ENCODE measurements at regions not wholly inside any gene's neighbourhood (a gene's known extent, or its start where the extent isn't known, plus 50 kb on each side); places are given as distances from the start of the nearest gene placed in this dataset.

- no peak overlapping the region for H3K4me2 ChIP-seq (ENCODE audit: insufficient read depth, low read length)
- ChIA-PET CTCF (interaction anchor here (1.0 kb wide), 1 partner anchor 26 kb away, joined by 5 read pairs; no protein-coding TSS in a partner anchor), POLR2A (no interaction called here)
- no peak for DNase-seq (ENCODE audit: low read depth, low spot score)
- H3K27ac ChIP-seq (ENCODE audit: insufficient read depth, low read depth, low read length): no peak overlapping the region
- no peaks in the 10 kb centered on the region for H3K79me2 ChIP-seq (ENCODE audit: control insufficient read depth, insufficient read depth, low read length)
- H3K9ac ChIP-seq (replicated peaks; ENCODE audit: extremely low read depth, insufficient read depth, low read length): no peak overlapping the region
- no peaks in the 10 kb centered on the region for H3K9me1 ChIP-seq (replicated peaks; ENCODE audit: control insufficient read depth, extremely low read depth, insufficient read depth, low read length)
- H3K4me1 ChIP-seq (ENCODE audit: control insufficient read depth, extremely low read depth, insufficient read depth, low read length): peaks cover 4% of the 10 kb centered on the region
- H4K20me1 ChIP-seq (replicated peaks; ENCODE audit: control insufficient read depth, extremely low read depth, insufficient read depth, low read length): no peaks in the 10 kb centered on the region
- H3K27me3 ChIP-seq (ENCODE audit: control insufficient read depth in 2 of 2, insufficient read depth in 2 of 2, low read length in 2 of 2): no peaks in the 10 kb centered on the region
- H3K36me3 ChIP-seq (ENCODE audit: control insufficient read depth in 2 of 2, extremely low read depth in 1 of 2, insufficient read depth in 2 of 2, low read length in 2 of 2): no peaks in the 10 kb centered on the region
- H3K4me3 ChIP-seq (replicated peaks in 1 of 3; ENCODE audit: insufficient read depth in 1 of 3, low read depth in 1 of 3, low read length in 3 of 3): no peak overlapping the region
- no peak overlapping the region for H2AFZ ChIP-seq (ENCODE audit: low read depth, low read length)
- H3K9me3 ChIP-seq (replicated peaks; ENCODE audit: control insufficient read depth, insufficient read depth, low read length): no peaks in the 10 kb centered on the region
- dilution Hi-C loops (cut with MboI; ENCODE audit: extremely low pct_ligation_motif_present, low sequenced_read_pairs): no loop called here
- TF ChIP-seq MAX (IDR thresholded peaks at IDR 0.05; ENCODE audit: insufficient read depth, insufficient read length) (no peak), GATA2 (IDR thresholded peaks at IDR 0.05; ENCODE audit: insufficient read depth, insufficient read length, low read depth, low read length) (no peak), JUN (IDR thresholded peaks at IDR 0.05; ENCODE audit: borderline replicate concordance, insufficient read depth, insufficient read length, low read depth) (no peak), POLR2A (IDR thresholded peaks at IDR 0.05; ENCODE audit: low read depth, low read length) (no peak), EZH2 (IDR thresholded peaks at IDR 0.05; ENCODE audit: borderline replicate concordance, low read depth, low read length, severe bottlenecking) (no peak), POLR2AphosphoS5 (IDR thresholded peaks at IDR 0.05; ENCODE audit: insufficient read depth, low read depth, low read length) (no peak), FOS (IDR thresholded peaks at IDR 0.05; ENCODE audit: borderline replicate concordance, insufficient read depth, low read length) (no peak), MYC (IDR thresholded peaks at IDR 0.05; ENCODE audit: low read depth, low read length) (no peak), CTCF (IDR thresholded peaks at IDR 0.05; ENCODE audit: extremely low read depth in 1 of 2, insufficient read depth in 1 of 2, low read depth in 1 of 2, low read length in 2 of 2) (no peak)
- no peak for FAIRE-seq
- intact Hi-C loops (cut with micrococcal nuclease): no loop called here
- BruUV-seq (replicated peaks): no TSS peak
These were observed 162.2 kb downstream of the ZNF674 start for GRCh38 chrX:46383006-46383405.
